ENCODE measurements at regions not wholly inside any gene's neighbourhood (a gene's known extent, or its start where the extent isn't known, plus 50 kb on each side); places are given as distances from the start of the nearest gene placed in this dataset.
"Not testable (repeated sequence)": the region's sequence is repeated elsewhere in the genome, so short reads cannot be mapped to it uniquely, and the experiment has no call there.

GRCh38 chr4:164070625-164071024, 576.1 kb downstream of the TMA16 start:
- no peak for DNase-seq (ENCODE audit: low read depth in 4 of 4, low spot score in 1 of 4)

GRCh38 chr4:164081371-164081770, 586.9 kb downstream of the TMA16 start:
- no peak for DNase-seq (ENCODE audit: low read depth in 4 of 4, low spot score in 1 of 4)

GRCh38 chr4:164081801-164082200, 587.3 kb downstream of the TMA16 start:
- no peak for DNase-seq (ENCODE audit: low read depth in 4 of 4, low spot score in 1 of 4)

GRCh38 chr4:164087733-164088132, 593.2 kb downstream of the TMA16 start:
- DNase-seq (ENCODE audit: low read depth in 4 of 4, low spot score in 1 of 4): no peak

- DNase-seq (ENCODE audit: low read depth in 4 of 4, low spot score in 1 of 4): no peak
These were observed 601.0 kb downstream of the TMA16 start for GRCh38 chr4:164095313-164096110.

- DNase-seq (ENCODE audit: low read depth in 4 of 4, low spot score in 1 of 4): no peak
These were observed 602.5 kb downstream of the TMA16 start for GRCh38 chr4:164096766-164097518.

GRCh38 chr4:164100741-164101365, 606.4 kb downstream of the TMA16 start:
- not testable (repeated sequence) for DNase-seq (ENCODE audit: low read depth in 4 of 4, low spot score in 1 of 4)

GRCh38 chr4:164108971-164109370, 614.5 kb downstream of the TMA16 start:
- DNase-seq (ENCODE audit: low read depth in 4 of 4, low spot score in 1 of 4): no peak

GRCh38 chr4:164109503-164109902, 615.0 kb downstream of the TMA16 start:
- no peak for DNase-seq (ENCODE audit: low read depth in 4 of 4, low spot score in 1 of 4)

GRCh38 chr4:164115236-164115635, 620.7 kb downstream of the TMA16 start:
- DNase-seq (ENCODE audit: low read depth in 4 of 4, low spot score in 1 of 4): no peak

GRCh38 chr4:164116286-164116685, 621.8 kb downstream of the TMA16 start:
- DNase-seq (ENCODE audit: low read depth in 4 of 4, low spot score in 1 of 4): no peak

- no peak for DNase-seq (ENCODE audit: low read depth in 4 of 4, low spot score in 1 of 4)
These were observed 619.5 kb upstream of the SMIM31 start for GRCh38 chr4:164134388-164134787.

- no peak for DNase-seq (ENCODE audit: low read depth in 4 of 4, low spot score in 1 of 4)
These were observed 617.7 kb upstream of the SMIM31 start for GRCh38 chr4:164136180-164136616.

- DNase-seq (ENCODE audit: low read depth in 4 of 4, low spot score in 1 of 4): no peak
These were observed 615.4 kb upstream of the SMIM31 start for GRCh38 chr4:164138521-164138920.

- no peak for DNase-seq (ENCODE audit: low read depth in 4 of 4, low spot score in 1 of 4)
These were observed 614.6 kb upstream of the SMIM31 start for GRCh38 chr4:164139291-164139690.

GRCh38 chr4:164141755-164142375, 612.1 kb upstream of the SMIM31 start:
- DNase-seq (ENCODE audit: low read depth in 4 of 4, low spot score in 1 of 4): not testable (repeated sequence)

GRCh38 chr4:164154416-164154815, 599.5 kb upstream of the SMIM31 start:
- no peak for DNase-seq (ENCODE audit: low read depth in 4 of 4, low spot score in 1 of 4)

GRCh38 chr4:164169591-164169990, 584.3 kb upstream of the SMIM31 start:
- no peak for DNase-seq (ENCODE audit: low read depth in 4 of 4, low spot score in 1 of 4)

GRCh38 chr4:164177153-164177552, 576.8 kb upstream of the SMIM31 start:
- DNase-seq (ENCODE audit: low read depth in 4 of 4, low spot score in 1 of 4): no peak

GRCh38 chr4:164177753-164178152, 576.2 kb upstream of the SMIM31 start:
- DNase-seq (ENCODE audit: low read depth in 4 of 4, low spot score in 1 of 4): no peak

- DNase-seq (ENCODE audit: low read depth in 4 of 4, low spot score in 1 of 4): no peak
These were observed 565.7 kb upstream of the SMIM31 start for GRCh38 chr4:164188236-164188635.

Data from stimulated activated CD4-positive, alpha-beta T cell treated with anti-CD3 and anti-CD28 coated beads, Interleukin-1b, Interleukin-23, amount 100 ng/mL, for 24 hours (primary cell).